ENCODE measurements at regions not wholly inside any gene's neighbourhood (a gene's known extent, or its start where the extent isn't known, plus 50 kb on each side); places are given as distances from the start of the nearest gene placed in this dataset. TPM values are rescaled to one million over a fixed set of nuclear protein-coding genes. Genes with fewer than 3 reads are reported as not detected.

DNA sequence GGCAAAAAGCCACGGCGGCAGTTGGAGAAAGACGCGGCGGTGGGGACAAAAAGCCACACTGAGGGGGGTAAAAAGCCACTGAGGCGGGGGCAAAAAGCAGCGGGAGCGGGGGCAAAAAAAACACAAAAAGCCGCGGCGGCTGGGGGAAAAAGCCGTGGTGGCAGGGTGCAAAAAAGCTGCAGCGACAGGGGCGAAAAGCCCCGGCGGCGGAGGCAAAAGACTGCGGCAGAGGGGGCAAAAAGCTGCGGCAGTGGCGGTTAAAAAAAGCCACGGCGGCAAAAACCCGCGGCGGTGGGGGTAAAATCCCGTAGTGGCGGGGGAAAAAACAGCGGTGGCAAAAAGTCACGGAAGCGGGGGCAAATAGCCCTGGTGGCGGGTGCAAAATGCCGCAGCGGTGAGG, 527.3 kb downstream of the ZNF33B start:
- TF ChIP-seq JUND (IDR thresholded peaks at IDR 0.05) (no peak), RXRA (IDR thresholded peaks at IDR 0.05) (no peak), NR2F2 (IDR thresholded peaks at IDR 0.05) (no peak), HNF4G (IDR thresholded peaks at IDR 0.05) (no peak), HNF4A (conservative IDR thresholded peaks at IDR 0.05) (no peak), SP1 (IDR thresholded peaks at IDR 0.05) (no peak), FOXA1 (IDR thresholded peaks at IDR 0.05) (no peak), RAD21 (IDR thresholded peaks at IDR 0.05) (no peak), TAF1 (conservative IDR thresholded peaks at IDR 0.05) (no peak), FOXA2 (IDR thresholded peaks at IDR 0.05) (no peak), EGR1 (IDR thresholded peaks at IDR 0.05; ENCODE audit: low read depth in 2 of 2) (no peak)
- TF ChIP-seq, protein P1, sequence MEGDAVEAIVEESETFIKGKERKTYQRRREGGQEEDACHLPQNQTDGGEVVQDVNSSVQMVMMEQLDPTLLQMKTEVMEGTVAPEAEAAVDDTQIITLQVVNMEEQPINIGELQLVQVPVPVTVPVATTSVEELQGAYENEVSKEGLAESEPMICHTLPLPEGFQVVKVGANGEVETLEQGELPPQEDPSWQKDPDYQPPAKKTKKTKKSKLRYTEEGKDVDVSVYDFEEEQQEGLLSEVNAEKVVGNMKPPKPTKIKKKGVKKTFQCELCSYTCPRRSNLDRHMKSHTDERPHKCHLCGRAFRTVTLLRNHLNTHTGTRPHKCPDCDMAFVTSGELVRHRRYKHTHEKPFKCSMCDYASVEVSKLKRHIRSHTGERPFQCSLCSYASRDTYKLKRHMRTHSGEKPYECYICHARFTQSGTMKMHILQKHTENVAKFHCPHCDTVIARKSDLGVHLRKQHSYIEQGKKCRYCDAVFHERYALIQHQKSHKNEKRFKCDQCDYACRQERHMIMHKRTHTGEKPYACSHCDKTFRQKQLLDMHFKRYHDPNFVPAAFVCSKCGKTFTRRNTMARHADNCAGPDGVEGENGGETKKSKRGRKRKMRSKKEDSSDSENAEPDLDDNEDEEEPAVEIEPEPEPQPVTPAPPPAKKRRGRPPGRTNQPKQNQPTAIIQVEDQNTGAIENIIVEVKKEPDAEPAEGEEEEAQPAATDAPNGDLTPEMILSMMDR (IDR thresholded peaks at IDR 0.05; ENCODE audit: low read depth, low read length, missing input control): no peak
- TF ChIP-seq, protein P2, sequence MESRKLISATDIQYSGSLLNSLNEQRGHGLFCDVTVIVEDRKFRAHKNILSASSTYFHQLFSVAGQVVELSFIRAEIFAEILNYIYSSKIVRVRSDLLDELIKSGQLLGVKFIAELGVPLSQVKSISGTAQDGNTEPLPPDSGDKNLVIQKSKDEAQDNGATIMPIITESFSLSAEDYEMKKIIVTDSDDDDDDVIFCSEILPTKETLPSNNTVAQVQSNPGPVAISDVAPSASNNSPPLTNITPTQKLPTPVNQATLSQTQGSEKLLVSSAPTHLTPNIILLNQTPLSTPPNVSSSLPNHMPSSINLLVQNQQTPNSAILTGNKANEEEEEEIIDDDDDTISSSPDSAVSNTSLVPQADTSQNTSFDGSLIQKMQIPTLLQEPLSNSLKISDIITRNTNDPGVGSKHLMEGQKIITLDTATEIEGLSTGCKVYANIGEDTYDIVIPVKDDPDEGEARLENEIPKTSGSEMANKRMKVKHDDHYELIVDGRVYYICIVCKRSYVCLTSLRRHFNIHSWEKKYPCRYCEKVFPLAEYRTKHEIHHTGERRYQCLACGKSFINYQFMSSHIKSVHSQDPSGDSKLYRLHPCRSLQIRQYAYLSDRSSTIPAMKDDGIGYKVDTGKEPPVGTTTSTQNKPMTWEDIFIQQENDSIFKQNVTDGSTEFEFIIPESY (IDR thresholded peaks at IDR 0.05): no peak
- TF ChIP-seq, protein P3, sequence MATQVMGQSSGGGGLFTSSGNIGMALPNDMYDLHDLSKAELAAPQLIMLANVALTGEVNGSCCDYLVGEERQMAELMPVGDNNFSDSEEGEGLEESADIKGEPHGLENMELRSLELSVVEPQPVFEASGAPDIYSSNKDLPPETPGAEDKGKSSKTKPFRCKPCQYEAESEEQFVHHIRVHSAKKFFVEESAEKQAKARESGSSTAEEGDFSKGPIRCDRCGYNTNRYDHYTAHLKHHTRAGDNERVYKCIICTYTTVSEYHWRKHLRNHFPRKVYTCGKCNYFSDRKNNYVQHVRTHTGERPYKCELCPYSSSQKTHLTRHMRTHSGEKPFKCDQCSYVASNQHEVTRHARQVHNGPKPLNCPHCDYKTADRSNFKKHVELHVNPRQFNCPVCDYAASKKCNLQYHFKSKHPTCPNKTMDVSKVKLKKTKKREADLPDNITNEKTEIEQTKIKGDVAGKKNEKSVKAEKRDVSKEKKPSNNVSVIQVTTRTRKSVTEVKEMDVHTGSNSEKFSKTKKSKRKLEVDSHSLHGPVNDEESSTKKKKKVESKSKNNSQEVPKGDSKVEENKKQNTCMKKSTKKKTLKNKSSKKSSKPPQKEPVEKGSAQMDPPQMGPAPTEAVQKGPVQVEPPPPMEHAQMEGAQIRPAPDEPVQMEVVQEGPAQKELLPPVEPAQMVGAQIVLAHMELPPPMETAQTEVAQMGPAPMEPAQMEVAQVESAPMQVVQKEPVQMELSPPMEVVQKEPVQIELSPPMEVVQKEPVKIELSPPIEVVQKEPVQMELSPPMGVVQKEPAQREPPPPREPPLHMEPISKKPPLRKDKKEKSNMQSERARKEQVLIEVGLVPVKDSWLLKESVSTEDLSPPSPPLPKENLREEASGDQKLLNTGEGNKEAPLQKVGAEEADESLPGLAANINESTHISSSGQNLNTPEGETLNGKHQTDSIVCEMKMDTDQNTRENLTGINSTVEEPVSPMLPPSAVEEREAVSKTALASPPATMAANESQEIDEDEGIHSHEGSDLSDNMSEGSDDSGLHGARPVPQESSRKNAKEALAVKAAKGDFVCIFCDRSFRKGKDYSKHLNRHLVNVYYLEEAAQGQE (IDR thresholded peaks at IDR 0.05): no peak
- TF ChIP-seq, protein P4, sequence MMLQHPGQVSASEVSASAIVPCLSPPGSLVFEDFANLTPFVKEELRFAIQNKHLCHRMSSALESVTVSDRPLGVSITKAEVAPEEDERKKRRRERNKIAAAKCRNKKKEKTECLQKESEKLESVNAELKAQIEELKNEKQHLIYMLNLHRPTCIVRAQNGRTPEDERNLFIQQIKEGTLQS (IDR thresholded peaks at IDR 0.05): no peak
- no peaks in the 10 kb centered on the region for H3K27me3 ChIP-seq (ENCODE audit: control insufficient read depth in 4 of 4, insufficient read depth in 4 of 4, low read length in 3 of 4)
- peaks cover 0 to 11% (median 6%) of the 10 kb centered on the region in 4 donors for H3K9me3 ChIP-seq (ENCODE audit: control insufficient read depth in 4 of 4, low read length in 3 of 4)
- H3K36me3 ChIP-seq (ENCODE audit: control insufficient read depth in 4 of 4, insufficient read depth in 3 of 4, low read depth in 1 of 4, low read length in 3 of 4): no peaks in the 10 kb centered on the region
- no peak overlapping the region for H3K9ac ChIP-seq (ENCODE audit: low read depth in 1 of 2, low read length in 2 of 2)
- DNase-seq (ENCODE audit: low spot score): no peak
- H3K4me3 ChIP-seq (ENCODE audit: low read depth in 1 of 3, low read length in 3 of 3): no peak overlapping the region
- no peaks in the 10 kb centered on the region for H3K4me1 ChIP-seq (ENCODE audit: control insufficient read depth in 4 of 4, insufficient read depth in 4 of 4, low read length in 3 of 4)
- no peak overlapping the region for H3K27ac ChIP-seq (ENCODE audit: low read depth in 1 of 2, low read length in 2 of 2)
- 84% methylated on average over 33 of the region's 33 CpGs for WGBS

Small RNA genes in the stretch of these regions (small RNA-seq; reads per million reads assigned to genes)
- not detected for gene KSR1P1

Measured in liver (tissue), 9 donors.